ENCODE measurements at regions not wholly inside any gene's neighbourhood (a gene's known extent, or its start where the extent isn't known, plus 50 kb on each side); places are given as distances from the start of the nearest gene placed in this dataset.

DNA sequence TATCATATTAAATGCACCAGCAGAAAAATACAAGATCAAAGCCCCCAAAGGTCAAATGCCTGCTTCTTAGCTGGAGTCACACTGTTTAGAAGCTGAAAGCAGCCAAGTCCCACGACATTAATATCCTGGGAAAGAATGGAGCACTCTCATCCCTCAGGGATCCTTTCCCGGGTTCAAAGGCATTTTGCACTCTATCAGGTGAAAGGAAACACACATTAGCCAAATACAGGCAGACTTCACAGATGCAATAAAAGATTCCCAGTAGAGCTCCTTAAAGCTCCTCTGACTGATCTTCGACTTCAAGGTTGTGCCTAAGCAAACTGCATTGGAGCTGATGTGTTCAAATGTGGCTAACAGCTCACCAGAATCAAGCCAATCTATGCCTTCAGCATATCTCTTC is 158.4 kb downstream of the RNF152 start:
- H3K27ac ChIP-seq (ENCODE audit: low read length), result no peak overlapping the region
- no peaks in the 10 kb centered on the region for H3K4me1 ChIP-seq (ENCODE audit: insufficient read depth, low read length)
- no peak for TF ChIP-seq EZH2 (IDR thresholded peaks at IDR 0.05; ENCODE audit: borderline replicate concordance, low read depth, low read length, severe bottlenecking)
- TF ChIP-seq, protein P1, sequence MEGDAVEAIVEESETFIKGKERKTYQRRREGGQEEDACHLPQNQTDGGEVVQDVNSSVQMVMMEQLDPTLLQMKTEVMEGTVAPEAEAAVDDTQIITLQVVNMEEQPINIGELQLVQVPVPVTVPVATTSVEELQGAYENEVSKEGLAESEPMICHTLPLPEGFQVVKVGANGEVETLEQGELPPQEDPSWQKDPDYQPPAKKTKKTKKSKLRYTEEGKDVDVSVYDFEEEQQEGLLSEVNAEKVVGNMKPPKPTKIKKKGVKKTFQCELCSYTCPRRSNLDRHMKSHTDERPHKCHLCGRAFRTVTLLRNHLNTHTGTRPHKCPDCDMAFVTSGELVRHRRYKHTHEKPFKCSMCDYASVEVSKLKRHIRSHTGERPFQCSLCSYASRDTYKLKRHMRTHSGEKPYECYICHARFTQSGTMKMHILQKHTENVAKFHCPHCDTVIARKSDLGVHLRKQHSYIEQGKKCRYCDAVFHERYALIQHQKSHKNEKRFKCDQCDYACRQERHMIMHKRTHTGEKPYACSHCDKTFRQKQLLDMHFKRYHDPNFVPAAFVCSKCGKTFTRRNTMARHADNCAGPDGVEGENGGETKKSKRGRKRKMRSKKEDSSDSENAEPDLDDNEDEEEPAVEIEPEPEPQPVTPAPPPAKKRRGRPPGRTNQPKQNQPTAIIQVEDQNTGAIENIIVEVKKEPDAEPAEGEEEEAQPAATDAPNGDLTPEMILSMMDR (IDR thresholded peaks at IDR 0.05; ENCODE audit: borderline replicate concordance, extremely low read depth, low read length, poor library complexity, severe bottlenecking), result no peak
- no peaks in the 10 kb centered on the region for H3K79me2 ChIP-seq (ENCODE audit: insufficient read depth, low read length)
- H3K4me2 ChIP-seq (ENCODE audit: insufficient read depth, low read length), result no peak overlapping the region
- no peak for DNase-seq
- H3K4me3 ChIP-seq (ENCODE audit: low read depth in 1 of 2, low read length in 2 of 2), result no peak overlapping the region
- no peaks in the 10 kb centered on the region for H3K36me3 ChIP-seq (ENCODE audit: insufficient read depth, low read length)
- no peak for ATAC-seq (ENCODE audit: insufficient read depth, low read depth)
- H2AFZ ChIP-seq (ENCODE audit: low read depth, low read length), result no peak overlapping the region
- no peaks in the 10 kb centered on the region for H3K9me3 ChIP-seq (ENCODE audit: insufficient read depth, low read length, severe bottlenecking)
- H3K9ac ChIP-seq (ENCODE audit: low read depth, low read length), result no peak overlapping the region
- H3K27me3 ChIP-seq (ENCODE audit: insufficient read depth, low read length, poor library complexity), result no peaks in the 10 kb centered on the region
- H4K20me1 ChIP-seq (ENCODE audit: insufficient read depth, low read length), result no peaks in the 10 kb centered on the region

DNA sequence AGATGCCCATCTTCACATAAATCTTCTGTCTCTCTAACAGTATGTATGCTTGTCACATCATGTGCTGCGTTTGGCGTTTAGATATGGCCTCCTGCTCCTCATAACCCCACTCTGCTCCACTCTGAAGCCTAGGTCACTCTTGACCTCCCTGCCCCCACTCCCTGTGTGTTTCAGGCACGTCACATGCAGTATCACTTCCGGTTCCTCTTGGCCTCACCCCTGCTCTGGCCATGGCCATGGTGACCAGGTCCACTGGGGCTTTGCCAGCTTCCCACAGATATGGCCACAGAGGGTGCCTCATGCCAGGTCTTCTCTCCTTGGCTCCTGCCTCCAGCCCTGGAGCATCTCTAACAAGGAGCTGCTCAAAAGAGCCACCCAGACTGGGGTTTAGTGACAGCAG is 160.0 kb downstream of the RNF152 start:
- no peaks in the 10 kb centered on the region for H3K27me3 ChIP-seq (ENCODE audit: insufficient read depth, low read length, poor library complexity)
- H3K36me3 ChIP-seq (ENCODE audit: insufficient read depth, low read length), result no peaks in the 10 kb centered on the region
- no peaks in the 10 kb centered on the region for H3K9me3 ChIP-seq (ENCODE audit: insufficient read depth, low read length, severe bottlenecking)
- H3K79me2 ChIP-seq (ENCODE audit: insufficient read depth, low read length), result no peaks in the 10 kb centered on the region
- H4K20me1 ChIP-seq (ENCODE audit: insufficient read depth, low read length), result no peaks in the 10 kb centered on the region
- no peaks in the 10 kb centered on the region for H3K4me1 ChIP-seq (ENCODE audit: insufficient read depth, low read length)
- no peak overlapping the region for H3K4me3 ChIP-seq (ENCODE audit: low read depth in 1 of 2, low read length in 2 of 2)
- no peak overlapping the region for H2AFZ ChIP-seq (ENCODE audit: low read depth, low read length)
- DNase-seq (no peak), ATAC-seq (ENCODE audit: insufficient read depth, low read depth) (no peak)
- TF ChIP-seq, protein P1 (IDR thresholded peaks at IDR 0.05; ENCODE audit: borderline replicate concordance, extremely low read depth, low read length, poor library complexity, severe bottlenecking), result no peak
- TF ChIP-seq EZH2 (IDR thresholded peaks at IDR 0.05; ENCODE audit: borderline replicate concordance, low read depth, low read length, severe bottlenecking), result no peak
- no peak overlapping the region for H3K4me2 ChIP-seq (ENCODE audit: insufficient read depth, low read length)
- no peak overlapping the region for H3K27ac ChIP-seq (ENCODE audit: low read length)
- no peak overlapping the region for H3K9ac ChIP-seq (ENCODE audit: low read depth, low read length)

DNA sequence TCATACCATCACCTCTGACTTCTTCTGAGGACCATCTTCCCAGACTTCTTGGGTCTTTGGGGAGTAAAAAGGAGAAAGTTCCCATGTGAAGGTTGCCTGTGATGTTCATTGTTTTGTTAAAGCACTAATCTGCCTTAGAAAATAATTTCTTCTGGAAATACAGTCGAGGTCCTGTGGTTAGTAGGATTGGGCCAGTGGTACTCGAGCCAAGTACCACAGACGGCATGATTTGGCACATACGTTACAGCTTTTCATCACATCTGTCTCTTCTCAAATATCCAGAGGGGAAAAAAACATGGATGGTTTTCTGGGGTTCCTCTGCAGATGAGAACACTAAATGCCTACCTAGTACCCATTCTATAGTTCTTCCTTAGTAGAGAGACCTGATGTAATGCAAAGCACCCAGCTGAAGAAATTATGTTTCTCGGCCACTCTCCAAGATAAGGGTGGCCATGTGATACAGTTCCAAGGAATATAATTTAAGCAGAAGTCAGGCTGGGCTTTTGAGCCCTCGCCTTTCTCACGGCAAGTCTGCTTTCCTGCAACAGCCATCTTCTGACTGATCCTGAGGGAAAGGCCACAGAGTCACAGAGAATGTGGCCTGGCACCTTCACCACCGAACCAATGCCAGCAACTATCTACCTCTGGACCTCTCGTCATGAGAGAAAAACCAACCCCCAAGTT is 161.0 kb downstream of the RNF152 start:
- Histone ChIP-seq H3K27ac (ENCODE audit: low read length) (no peak overlapping the region), H3K79me2 (ENCODE audit: insufficient read depth, low read length) (no peaks in the 10 kb centered on the region), H4K20me1 (ENCODE audit: insufficient read depth, low read length) (no peaks in the 10 kb centered on the region), H3K4me1 (ENCODE audit: insufficient read depth, low read length) (no peaks in the 10 kb centered on the region), H3K9ac (ENCODE audit: low read depth, low read length) (no peak overlapping the region), H3K4me2 (ENCODE audit: insufficient read depth, low read length) (no peak overlapping the region), H3K9me3 (ENCODE audit: insufficient read depth, low read length, severe bottlenecking) (no peaks in the 10 kb centered on the region), H2AFZ (ENCODE audit: low read depth, low read length) (no peak overlapping the region), H3K27me3 (ENCODE audit: insufficient read depth, low read length, poor library complexity) (no peaks in the 10 kb centered on the region), H3K36me3 (ENCODE audit: insufficient read depth, low read length) (no peaks in the 10 kb centered on the region), H3K4me3 (ENCODE audit: low read depth in 1 of 2, low read length in 2 of 2) (no peak overlapping the region)
- ATAC-seq (ENCODE audit: insufficient read depth, low read depth) (no peak), DNase-seq (no peak)
- TF ChIP-seq, protein P1 (IDR thresholded peaks at IDR 0.05; ENCODE audit: borderline replicate concordance, extremely low read depth, low read length, poor library complexity, severe bottlenecking), result no peak
- TF ChIP-seq EZH2 (IDR thresholded peaks at IDR 0.05; ENCODE audit: borderline replicate concordance, low read depth, low read length, severe bottlenecking), result no peak

Data from DND-41 (cell line).